ENCODE measurements at regions not wholly inside any gene's neighbourhood (a gene's known extent, or its start where the extent isn't known, plus 50 kb on each side); places are given as distances from the start of the nearest gene placed in this dataset.

GRCh38 chr1:191163621-191164020 is 686.0 kb upstream of the BRINP3 start:
- no peaks in the 10 kb centered on the region for H3K36me3 Mint-ChIP-seq (ENCODE audit: insufficient read depth, unreplicated experiment)
- no TSS peak for BruUV-seq (replicated peaks)
- H3K27me3 Mint-ChIP-seq (ENCODE audit: unreplicated experiment) = no peaks in the 10 kb centered on the region
- no peak overlapping the region for H3K4me3 Mint-ChIP-seq (ENCODE audit: low read depth, unreplicated experiment)
- no peaks in the 10 kb centered on the region for H3K4me1 Mint-ChIP-seq (ENCODE audit: low read depth, unreplicated experiment)
- no peak for DNase-seq
- H3K27ac Mint-ChIP-seq (ENCODE audit: unreplicated experiment) = no peak overlapping the region
- CTCF ChIA-PET = interaction anchor here (0.9 kb wide), 1 partner anchor 164 kb away, joined by 3 read pairs; no protein-coding TSS in a partner anchor
- intact Hi-C loops (cut with micrococcal nuclease; ENCODE audit: unreplicated experiment) = no loop called here
- no peak for TF ChIP-seq CTCF (IDR thresholded peaks at IDR 0.05; ENCODE audit: unreplicated experiment)
- peaks cover 5% of the 10 kb centered on the region for H3K9me3 Mint-ChIP-seq (ENCODE audit: low read depth, unreplicated experiment)

- intact Hi-C loops (cut with micrococcal nuclease; ENCODE audit: unreplicated experiment) = no loop called here
- peak overlapping the region; percentile 56 for H3K4me3 Mint-ChIP-seq (ENCODE audit: low read depth, unreplicated experiment)
- H3K4me1 Mint-ChIP-seq (ENCODE audit: low read depth, unreplicated experiment) = peaks cover 20% of the 10 kb centered on the region
- BruUV-seq (replicated peaks) = no TSS peak
- CTCF ChIA-PET = no interaction called here
- H3K27me3 Mint-ChIP-seq (ENCODE audit: unreplicated experiment) = no peaks in the 10 kb centered on the region
- no peak for TF ChIP-seq CTCF (IDR thresholded peaks at IDR 0.05; ENCODE audit: unreplicated experiment)
- no peaks in the 10 kb centered on the region for H3K36me3 Mint-ChIP-seq (ENCODE audit: insufficient read depth, unreplicated experiment)
- H3K9me3 Mint-ChIP-seq (ENCODE audit: low read depth, unreplicated experiment) = no peaks in the 10 kb centered on the region
- DNase-seq = no peak
- H3K27ac Mint-ChIP-seq (ENCODE audit: unreplicated experiment) = peak overlapping the region; percentile 76
These were observed 696.6 kb upstream of the BRINP3 start for GRCh38 chr1:191174298-191174697.

- CTCF ChIA-PET = no interaction called here
- intact Hi-C loops (cut with micrococcal nuclease; ENCODE audit: unreplicated experiment) = no loop called here
- Mint-ChIP-seq H3K4me1 (ENCODE audit: low read depth, unreplicated experiment) (peaks cover 20% of the 10 kb centered on the region), H3K9me3 (ENCODE audit: low read depth, unreplicated experiment) (no peaks in the 10 kb centered on the region), H3K27ac (ENCODE audit: unreplicated experiment) (no peak overlapping the region), H3K4me3 (ENCODE audit: low read depth, unreplicated experiment) (no peak overlapping the region), H3K27me3 (ENCODE audit: unreplicated experiment) (no peaks in the 10 kb centered on the region), H3K36me3 (ENCODE audit: insufficient read depth, unreplicated experiment) (no peaks in the 10 kb centered on the region)
- TF ChIP-seq CTCF (IDR thresholded peaks at IDR 0.05; ENCODE audit: unreplicated experiment) = no peak
- no peak for DNase-seq
- BruUV-seq (replicated peaks) = no TSS peak
These were observed 698.5 kb upstream of the BRINP3 start for GRCh38 chr1:191176131-191176530.

- Mint-ChIP-seq H3K36me3 (ENCODE audit: insufficient read depth, unreplicated experiment) (no peaks in the 10 kb centered on the region), H3K4me1 (ENCODE audit: low read depth, unreplicated experiment) (no peaks in the 10 kb centered on the region)
These were observed 729.0 kb upstream of the BRINP3 start for GRCh38 chr1:191206513-191207207.

More at GRCh38 chr1:191206513-191207207, 729.0 kb upstream of the BRINP3 start:
- no peak for TF ChIP-seq CTCF (IDR thresholded peaks at IDR 0.05; ENCODE audit: unreplicated experiment)
- Mint-ChIP-seq H3K27ac (ENCODE audit: unreplicated experiment) (no peak overlapping the region), H3K9me3 (ENCODE audit: low read depth, unreplicated experiment) (no peaks in the 10 kb centered on the region), H3K4me3 (ENCODE audit: low read depth, unreplicated experiment) (no peak overlapping the region), H3K27me3 (ENCODE audit: unreplicated experiment) (no peaks in the 10 kb centered on the region)
- CTCF ChIA-PET = no interaction called here
- intact Hi-C loops (cut with micrococcal nuclease; ENCODE audit: unreplicated experiment) = no loop called here
- BruUV-seq (replicated peaks) = no TSS peak
- peak; percentile 22 for DNase-seq

Measured in Calu3 (cell line).